ENCODE measurements at regions not wholly inside any gene's neighbourhood (a gene's known extent, or its start where the extent isn't known, plus 50 kb on each side); places are given as distances from the start of the nearest gene placed in this dataset.

GRCh38 chr5:105134328-105134727 is 1571.7 kb upstream of the NUDT12 start:
- Histone ChIP-seq H3K9ac (ENCODE audit: low read length) (no peak overlapping the region), H4K20me1 (ENCODE audit: insufficient read depth, low read length) (no peaks in the 10 kb centered on the region), H3K4me1 (ENCODE audit: insufficient read depth, low read length) (no peaks in the 10 kb centered on the region), H2AFZ (ENCODE audit: low read depth, low read length) (no peak overlapping the region), H3K4me2 (ENCODE audit: low read length) (no peak overlapping the region), H3K79me2 (ENCODE audit: insufficient read depth, low read length) (no peaks in the 10 kb centered on the region), H3K36me3 (ENCODE audit: insufficient read depth, low read length) (no peaks in the 10 kb centered on the region), H3K9me3 (ENCODE audit: insufficient read depth, low read depth, low read length) (no peaks in the 10 kb centered on the region), H3K4me3 (ENCODE audit: insufficient read depth, low read depth, low read length) (no peak overlapping the region), H3K27me3 (ENCODE audit: insufficient read depth, low read length) (no peaks in the 10 kb centered on the region), H3K27ac (ENCODE audit: low read depth, low read length) (no peak overlapping the region)
- Mint-ChIP-seq H3K27ac (ENCODE audit: unreplicated experiment) (no peak overlapping the region), H3K27me3 (ENCODE audit: low read depth, unreplicated experiment) (no peaks in the 10 kb centered on the region), H3K4me1 (ENCODE audit: low read depth, unreplicated experiment) (no peaks in the 10 kb centered on the region), H3K4me3 (ENCODE audit: unreplicated experiment) (no peak overlapping the region), H3K36me3 (ENCODE audit: low read depth, unreplicated experiment) (no peaks in the 10 kb centered on the region), H3K9me3 (ENCODE audit: unreplicated experiment) (no peaks in the 10 kb centered on the region)
- no peak for TF ChIP-seq EZH2 (IDR thresholded peaks at IDR 0.05; ENCODE audit: insufficient read depth, low read length)
- no peak for TF ChIP-seq CTCF (IDR thresholded peaks at IDR 0.05; ENCODE audit: insufficient read depth, low read depth, low read length)
- DNase-seq (ENCODE audit: low read depth) (no peak), FAIRE-seq (no peak)

GRCh38 chr5:105133087-105133486 is 1570.5 kb upstream of the NUDT12 start:
- Histone ChIP-seq H4K20me1 (ENCODE audit: insufficient read depth, low read length) (no peaks in the 10 kb centered on the region), H3K9ac (ENCODE audit: low read length) (no peak overlapping the region)
- H3K9me3 Mint-ChIP-seq (ENCODE audit: unreplicated experiment) = no peaks in the 10 kb centered on the region

More at GRCh38 chr5:105133087-105133486, 1570.5 kb upstream of the NUDT12 start:
- Histone ChIP-seq H3K27ac (ENCODE audit: low read depth, low read length) (no peak overlapping the region), H3K9me3 (ENCODE audit: insufficient read depth, low read depth, low read length) (no peaks in the 10 kb centered on the region), H3K4me1 (ENCODE audit: insufficient read depth, low read length) (no peaks in the 10 kb centered on the region), H2AFZ (ENCODE audit: low read depth, low read length) (no peak overlapping the region), H3K27me3 (ENCODE audit: insufficient read depth, low read length) (no peaks in the 10 kb centered on the region), H3K36me3 (ENCODE audit: insufficient read depth, low read length) (no peaks in the 10 kb centered on the region), H3K79me2 (ENCODE audit: insufficient read depth, low read length) (no peaks in the 10 kb centered on the region), H3K4me2 (ENCODE audit: low read length) (no peak overlapping the region), H3K4me3 (ENCODE audit: insufficient read depth, low read depth, low read length) (no peak overlapping the region)
- Mint-ChIP-seq H3K4me3 (ENCODE audit: unreplicated experiment) (no peak overlapping the region), H3K36me3 (ENCODE audit: low read depth, unreplicated experiment) (no peaks in the 10 kb centered on the region), H3K27ac (ENCODE audit: unreplicated experiment) (no peak overlapping the region), H3K4me1 (ENCODE audit: low read depth, unreplicated experiment) (no peaks in the 10 kb centered on the region), H3K27me3 (ENCODE audit: low read depth, unreplicated experiment) (no peaks in the 10 kb centered on the region)
- DNase-seq (ENCODE audit: low read depth) (no peak), FAIRE-seq (no peak)
- TF ChIP-seq CTCF (IDR thresholded peaks at IDR 0.05; ENCODE audit: insufficient read depth, low read depth, low read length) = no peak
- TF ChIP-seq EZH2 (IDR thresholded peaks at IDR 0.05; ENCODE audit: insufficient read depth, low read length) = no peak

All from astrocyte (in vitro differentiated cells and primary cell).